ENCODE measurements at regions not wholly inside any gene's neighbourhood (a gene's known extent, or its start where the extent isn't known, plus 50 kb on each side); places are given as distances from the start of the nearest gene placed in this dataset.

GRCh38 chr1:232111611-232112010 lies 485.0 kb downstream of the DISC1 start:
- no peak for DNase-seq

- no peak for DNase-seq
Observed at GRCh38 chr1:232110281-232111090, 483.9 kb downstream of the DISC1 start.

- DNase-seq, result no peak
Observed at GRCh38 chr1:232109391-232109790, 482.8 kb downstream of the DISC1 start.

- DNase-seq, result no peak
Observed at GRCh38 chr1:232108598-232108997, 482.0 kb downstream of the DISC1 start.

- no peak for DNase-seq
Observed at GRCh38 chr1:232106415-232106814, 479.8 kb downstream of the DISC1 start.

GRCh38 chr1:232105561-232105960 lies 479.0 kb downstream of the DISC1 start:
- no peak for DNase-seq

GRCh38 chr1:232101231-232101630 lies 474.6 kb downstream of the DISC1 start:
- DNase-seq, result no peak

GRCh38 chr1:232096751-232097150 lies 470.2 kb downstream of the DISC1 start:
- no peak for DNase-seq

Data from activated T-cell treated with anti-CD3 and anti-CD28 coated beads, Interleukin-2, amount 50 U/mL, for 1 hour (primary cell).